HCT116 (cell line): ENCODE measurements at regions not wholly inside any gene's neighbourhood (a gene's known extent, or its start where the extent isn't known, plus 50 kb on each side); places are given as distances from the start of the nearest gene placed in this dataset.

Experiments
- ATAC-seq: fragments of 200-7000 bp; cut with Tn5 transposase; 2 replicates; pipeline ENCODE4 v1.9.1; 2020; ENCODE audit warnings: mild to moderate bottlenecking, moderate library complexity
- BruUV-seq: library from RNA; stranded (reverse); fragments of 400-500 nt; replicated peaks from 2 replicates; lab custom pipeline; 2021; lab: Mats Ljungman, UMichigan
- CTCF ChIA-PET: fragments of 300-600 bp; sonication (Branson Sonifier 250); formaldehyde crosslinking; loops from one replicate; lab custom pipeline; 2021; ENCODE audit warnings: antibody characterized with exemption; lab: Charles Lee
- POLR2A ChIA-PET: fragments of 300-600, 350-600 bp; sonication (Branson Sonifier 250); formaldehyde crosslinking; loops from one replicate; lab custom pipeline; 2021; ENCODE audit warnings: antibody characterized with exemption; lab: Charles Lee
- RAD21 ChIA-PET, 2 experiments: fragments of 300-600 bp; sonication (Branson Sonifier 250); formaldehyde crosslinking; loops; one replicate each; lab custom pipeline; 2023; ENCODE audit warnings: low total read pairs in 2 of 2; ENCODE audit not compliant: uncharacterized antibody in 2 of 2, unreplicated experiment in 2 of 2, low non-redundant PET in 1 of 2; lab: Charles Lee
- DNase-seq: peaks from one replicate; pipeline ENCODE4 v3.0.0-alpha.2; 2010; ENCODE audit warnings: low read depth, low spot score
- H2AFZ ChIP-seq: fragments of 200-600 bp; shearing (Covaris generic), sonication (generic); 2 replicates; pipeline ENCODE4 v1.6.1; 2017; ENCODE audit warnings: low read depth, mixed run types, mixed read lengths, antibody characterized with exemption, low read length; ENCODE audit not compliant: poor library complexity, severe bottlenecking
- H3K27ac ChIP-seq: 2 replicates; pipeline ENCODE4 v1.5.1; 2012; ENCODE audit warnings: low read depth, low read length
- H3K27me3 ChIP-seq: fragments of 200-600 bp; sonication (generic); 2 replicates; pipeline ENCODE4 v1.6.1; 2016; ENCODE audit warnings: mixed run types, low read length, mixed read lengths; ENCODE audit not compliant: insufficient read depth
- H3K36me3 ChIP-seq, 2 experiments: fragments of 200-500 bp in 1 of 2; fragments of 200-600 bp in 1 of 2; sonication (Bioruptor generic) in 1 of 2; sonication (generic) in 1 of 2; 2 replicates each; pipeline versions ENCODE4 v1.5.1 to v1.6.1; 2014 to 2016; ENCODE audit warnings: low read length in 2 of 2, inconsistent platforms in 1 of 2, mixed read lengths in 1 of 2, mixed run types in 1 of 2; ENCODE audit not compliant: insufficient read depth in 2 of 2, control insufficient read depth in 1 of 2
- H3K4me1 ChIP-seq, 2 experiments: fragments of 200-600 bp in 1 of 2; sonication (generic) in 1 of 2; 2 replicates each; pipeline versions ENCODE4 v1.5.1 to v1.6.1; 2012 to 2017; ENCODE audit warnings: low read length in 2 of 2, inconsistent platforms in 1 of 2, mild to moderate bottlenecking in 1 of 2, mixed read lengths in 1 of 2, mixed run types in 1 of 2, moderate library complexity in 1 of 2; ENCODE audit not compliant: insufficient read depth in 2 of 2, control insufficient read depth in 1 of 2
- H3K4me2 ChIP-seq: fragments of 200-600 bp; sonication (generic); 2 replicates; pipeline ENCODE4 v1.6.1; 2017; ENCODE audit warnings: mixed run types, low read length, mixed read lengths
- H3K4me3 ChIP-seq, 2 experiments: fragments of 200-600 bp in 1 of 2; sonication (generic) in 1 of 2; replicated peaks in 1 of 2; 2 replicates each; pipeline ENCODE4 v1.5.1; 2011 to 2016; ENCODE audit warnings: low read length in 2 of 2, control low read depth in 1 of 2, low read depth in 1 of 2, mild to moderate bottlenecking in 1 of 2, mixed read lengths in 1 of 2, mixed run types in 1 of 2
- H3K79me2 ChIP-seq: fragments of 200-600 bp; sonication (generic); 2 replicates; pipeline ENCODE4 v1.6.1; 2017; ENCODE audit warnings: mild to moderate bottlenecking, mixed run types, low read length, moderate library complexity, mixed read lengths; ENCODE audit not compliant: insufficient read depth
- H3K9ac ChIP-seq: fragments of 200-600 bp; sonication (generic); 2 replicates; pipeline ENCODE4 v1.6.1; 2016; ENCODE audit warnings: low read length, mixed read lengths
- H3K9me2 ChIP-seq: fragments of 200-600 bp; sonication (generic), shearing (Covaris generic); 2 replicates; pipeline ENCODE4 v1.6.1; 2017; ENCODE audit warnings: mixed run types, mild to moderate bottlenecking, moderate library complexity; ENCODE audit not compliant: insufficient read depth
- H3K9me3 ChIP-seq, 2 experiments: fragments of 200-500 bp in 1 of 2; fragments of 200-600 bp in 1 of 2; sonication (Bioruptor generic) in 1 of 2; sonication (generic) in 1 of 2; 2 replicates each; pipeline ENCODE4 v1.6.1; 2014 to 2017; ENCODE audit warnings: low read length in 2 of 2, mixed read lengths in 2 of 2, inconsistent platforms in 1 of 2, low read depth in 1 of 2, mild to moderate bottlenecking in 1 of 2, mixed run types in 1 of 2, moderate library complexity in 1 of 2; ENCODE audit not compliant: control insufficient read depth in 1 of 2, insufficient read depth in 1 of 2
- H4K20me1 ChIP-seq: fragments of 200-600 bp; sonication (generic), shearing (Covaris generic); 2 replicates; pipeline ENCODE4 v1.6.1; 2017; ENCODE audit warnings: mixed run types, mild to moderate bottlenecking, moderate library complexity; ENCODE audit not compliant: insufficient read depth
- CBX3 ChIP-seq: IDR thresholded peaks from 2 replicates; pipeline ENCODE4 v1.6.1; 2012; ENCODE audit warnings: low read depth
- ELF1 ChIP-seq: IDR thresholded peaks from 2 replicates; pipeline ENCODE4 v1.6.1; 2012; ENCODE audit warnings: low read depth, borderline replicate concordance
- EZH2 ChIP-seq: fragments of 200-600 bp; sonication (generic); IDR thresholded peaks from 2 replicates; pipeline ENCODE4 v1.6.1; 2017; ENCODE audit warnings: antibody characterized with exemption, mixed run types
- JUND ChIP-seq: IDR thresholded peaks from 2 replicates; pipeline ENCODE4 v1.6.1; 2012
- POLR2A ChIP-seq: IDR thresholded peaks from 2 replicates; pipeline ENCODE4 v1.7.0; 2011; ENCODE audit warnings: borderline replicate concordance; ENCODE audit not compliant: insufficient read depth, insufficient read length; ENCODE audit errors: extremely low read depth
- POLR2AphosphoS5 ChIP-seq: IDR thresholded peaks from 2 replicates; pipeline ENCODE4 v1.6.1; 2011; ENCODE audit warnings: mild to moderate bottlenecking, low read depth, low read length, moderate library complexity
- RAD21 ChIP-seq: IDR thresholded peaks from 2 replicates; pipeline ENCODE4 v1.6.1; 2012; ENCODE audit warnings: low read depth, mild to moderate bottlenecking
- SP1 ChIP-seq: IDR thresholded peaks from 2 replicates; pipeline ENCODE4 v1.6.1; 2012; ENCODE audit warnings: low read depth
- intact Hi-C: fragments of 100-400 bp; cut with micrococcal nuclease; formaldehyde crosslinking; loops from 2 replicates; pipeline ENCODE4 v1.10.0; 2022
- TF ChIP-seq, protein P1 (sequence below): IDR thresholded peaks from 2 replicates; pipeline ENCODE4 v1.6.1; 2012
- TF ChIP-seq, protein P2 (sequence below): IDR thresholded peaks from 2 replicates; pipeline ENCODE4 v1.6.1; 2011; ENCODE audit warnings: mild to moderate bottlenecking, low read length, moderate library complexity; ENCODE audit not compliant: insufficient replicate concordance; ENCODE audit errors: extremely low read depth
- TF ChIP-seq, protein P3 (sequence below): IDR thresholded peaks from 2 replicates; pipeline ENCODE4 v1.6.1; 2012; ENCODE audit warnings: low read depth

DNA sequence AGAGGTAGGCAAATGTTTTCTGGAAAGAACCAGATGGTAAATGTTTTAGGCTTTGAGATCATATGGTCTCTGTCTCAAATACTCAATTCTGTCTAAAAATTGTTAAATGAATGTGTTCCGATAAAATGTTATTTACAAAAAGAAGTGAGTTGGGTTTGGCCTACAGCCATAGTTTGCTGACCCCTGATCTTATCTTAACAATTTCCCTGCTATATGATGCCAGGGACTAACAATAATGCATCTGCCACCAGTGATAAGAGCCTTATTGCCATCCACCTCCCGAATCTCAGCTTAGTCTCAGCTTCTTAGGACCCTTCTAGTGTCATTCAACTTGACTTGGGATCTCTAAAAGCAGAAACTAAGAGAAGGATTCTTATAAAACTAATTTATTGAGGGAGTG is 208.5 kb upstream of the ADGRL2 start:
- RAD21 ChIA-PET = no interaction called here
- no peak for DNase-seq
- no peak for ATAC-seq
- Histone ChIP-seq H3K9me3 (no peaks in the 10 kb centered on the region), H3K9ac (no peak overlapping the region), H3K79me2 (no peaks in the 10 kb centered on the region), H2AFZ (no peak overlapping the region), H3K4me2 (no peak overlapping the region), H3K9me2 (no peaks in the 10 kb centered on the region), H3K27me3 (no peaks in the 10 kb centered on the region), H4K20me1 (no peaks in the 10 kb centered on the region), H3K4me3 (no peak overlapping the region), H3K27ac (no peak overlapping the region), H3K36me3 (no peaks in the 10 kb centered on the region), H3K4me1 (no peaks in the 10 kb centered on the region)
- TF ChIP-seq SP1 = no peak
- no peak for TF ChIP-seq RAD21
- no peak for TF ChIP-seq CBX3
- TF ChIP-seq EZH2 = no peak
- TF ChIP-seq, protein P1, sequence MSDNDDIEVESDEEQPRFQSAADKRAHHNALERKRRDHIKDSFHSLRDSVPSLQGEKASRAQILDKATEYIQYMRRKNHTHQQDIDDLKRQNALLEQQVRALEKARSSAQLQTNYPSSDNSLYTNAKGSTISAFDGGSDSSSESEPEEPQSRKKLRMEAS = no peak
- TF ChIP-seq, protein P2, sequence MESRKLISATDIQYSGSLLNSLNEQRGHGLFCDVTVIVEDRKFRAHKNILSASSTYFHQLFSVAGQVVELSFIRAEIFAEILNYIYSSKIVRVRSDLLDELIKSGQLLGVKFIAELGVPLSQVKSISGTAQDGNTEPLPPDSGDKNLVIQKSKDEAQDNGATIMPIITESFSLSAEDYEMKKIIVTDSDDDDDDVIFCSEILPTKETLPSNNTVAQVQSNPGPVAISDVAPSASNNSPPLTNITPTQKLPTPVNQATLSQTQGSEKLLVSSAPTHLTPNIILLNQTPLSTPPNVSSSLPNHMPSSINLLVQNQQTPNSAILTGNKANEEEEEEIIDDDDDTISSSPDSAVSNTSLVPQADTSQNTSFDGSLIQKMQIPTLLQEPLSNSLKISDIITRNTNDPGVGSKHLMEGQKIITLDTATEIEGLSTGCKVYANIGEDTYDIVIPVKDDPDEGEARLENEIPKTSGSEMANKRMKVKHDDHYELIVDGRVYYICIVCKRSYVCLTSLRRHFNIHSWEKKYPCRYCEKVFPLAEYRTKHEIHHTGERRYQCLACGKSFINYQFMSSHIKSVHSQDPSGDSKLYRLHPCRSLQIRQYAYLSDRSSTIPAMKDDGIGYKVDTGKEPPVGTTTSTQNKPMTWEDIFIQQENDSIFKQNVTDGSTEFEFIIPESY = no peak
- TF ChIP-seq POLR2A = no peak
- TF ChIP-seq ELF1 = no peak
- TF ChIP-seq, protein P3, sequence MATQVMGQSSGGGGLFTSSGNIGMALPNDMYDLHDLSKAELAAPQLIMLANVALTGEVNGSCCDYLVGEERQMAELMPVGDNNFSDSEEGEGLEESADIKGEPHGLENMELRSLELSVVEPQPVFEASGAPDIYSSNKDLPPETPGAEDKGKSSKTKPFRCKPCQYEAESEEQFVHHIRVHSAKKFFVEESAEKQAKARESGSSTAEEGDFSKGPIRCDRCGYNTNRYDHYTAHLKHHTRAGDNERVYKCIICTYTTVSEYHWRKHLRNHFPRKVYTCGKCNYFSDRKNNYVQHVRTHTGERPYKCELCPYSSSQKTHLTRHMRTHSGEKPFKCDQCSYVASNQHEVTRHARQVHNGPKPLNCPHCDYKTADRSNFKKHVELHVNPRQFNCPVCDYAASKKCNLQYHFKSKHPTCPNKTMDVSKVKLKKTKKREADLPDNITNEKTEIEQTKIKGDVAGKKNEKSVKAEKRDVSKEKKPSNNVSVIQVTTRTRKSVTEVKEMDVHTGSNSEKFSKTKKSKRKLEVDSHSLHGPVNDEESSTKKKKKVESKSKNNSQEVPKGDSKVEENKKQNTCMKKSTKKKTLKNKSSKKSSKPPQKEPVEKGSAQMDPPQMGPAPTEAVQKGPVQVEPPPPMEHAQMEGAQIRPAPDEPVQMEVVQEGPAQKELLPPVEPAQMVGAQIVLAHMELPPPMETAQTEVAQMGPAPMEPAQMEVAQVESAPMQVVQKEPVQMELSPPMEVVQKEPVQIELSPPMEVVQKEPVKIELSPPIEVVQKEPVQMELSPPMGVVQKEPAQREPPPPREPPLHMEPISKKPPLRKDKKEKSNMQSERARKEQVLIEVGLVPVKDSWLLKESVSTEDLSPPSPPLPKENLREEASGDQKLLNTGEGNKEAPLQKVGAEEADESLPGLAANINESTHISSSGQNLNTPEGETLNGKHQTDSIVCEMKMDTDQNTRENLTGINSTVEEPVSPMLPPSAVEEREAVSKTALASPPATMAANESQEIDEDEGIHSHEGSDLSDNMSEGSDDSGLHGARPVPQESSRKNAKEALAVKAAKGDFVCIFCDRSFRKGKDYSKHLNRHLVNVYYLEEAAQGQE = no peak
- TF ChIP-seq JUND = no peak
- TF ChIP-seq POLR2AphosphoS5 = no peak
- CTCF ChIA-PET = no interaction called here
- intact Hi-C loops = no loop called here
- no TSS peak for BruUV-seq
- POLR2A ChIA-PET = no interaction called here
